GM19372 (cell line): ENCODE measurements at regions not wholly inside any gene's neighbourhood (a gene's known extent, or its start where the extent isn't known, plus 50 kb on each side); places are given as distances from the start of the nearest gene placed in this dataset.
"Not testable (repeated sequence)": the region's sequence is repeated elsewhere in the genome, so short reads cannot be mapped to it uniquely, and the experiment has no call there.

Experiments used
- ATAC-seq: cut with Tn5 transposase; IDR thresholded peaks from one replicate; pipeline ENCODE4 v1.9.1; 2021; ENCODE audit warnings: mild to moderate bottlenecking, low read depth, moderate library complexity; ENCODE audit not compliant: unreplicated experiment

GRCh38 chr18:1252936-1253335 is 348.3 kb downstream of the ADCYAP1 start:
- ATAC-seq: no peak

- ATAC-seq: no peak
These were observed 349.2 kb downstream of the ADCYAP1 start for GRCh38 chr18:1253827-1254226.

GRCh38 chr18:1261054-1261453 is 356.4 kb downstream of the ADCYAP1 start:
- no peak for ATAC-seq

- no peak for ATAC-seq
These were observed 362.4 kb downstream of the ADCYAP1 start for GRCh38 chr18:1267021-1267420.

GRCh38 chr18:1270081-1270480 is 365.4 kb downstream of the ADCYAP1 start:
- ATAC-seq: no peak

DNA sequence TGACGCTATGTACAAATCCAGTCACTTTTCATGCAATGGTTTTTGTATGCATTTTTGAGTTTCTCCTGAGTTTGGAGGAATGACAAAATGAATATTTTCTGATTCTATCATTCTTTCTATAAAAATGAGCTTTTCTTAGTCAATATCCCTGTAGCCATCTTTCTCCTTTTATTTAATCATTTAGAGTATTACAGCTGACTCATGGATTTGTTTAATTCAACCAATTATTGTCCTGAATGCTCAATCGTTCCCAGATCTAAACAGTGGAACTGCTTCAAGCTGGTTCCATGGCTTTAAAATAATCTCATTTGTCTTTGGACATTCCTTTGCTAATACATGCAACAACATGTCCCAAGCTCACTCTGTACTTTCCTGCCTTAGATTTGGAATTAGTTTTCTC is 368.8 kb downstream of the ADCYAP1 start:
- ATAC-seq: no peak

DNA sequence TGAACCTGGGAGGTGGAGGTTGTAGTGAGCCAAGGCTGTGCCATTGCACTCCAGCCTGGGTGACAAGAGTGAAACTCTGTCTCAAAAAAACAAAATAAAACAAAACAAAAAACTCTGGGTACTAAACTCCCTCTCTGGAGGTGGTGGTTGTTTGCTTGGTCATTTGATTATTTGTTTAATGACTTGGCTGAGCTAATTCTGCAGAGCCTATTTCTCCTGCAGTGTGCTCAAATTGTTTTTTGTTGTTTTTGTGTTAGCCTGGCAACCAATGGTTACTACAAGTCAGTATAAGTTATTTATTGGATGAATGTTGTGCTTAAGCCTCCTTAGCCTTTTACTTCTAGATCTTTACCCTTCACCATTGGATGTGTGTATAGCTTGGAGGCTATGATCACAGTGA is 387.5 kb downstream of the ADCYAP1 start:
- ATAC-seq: no peak

DNA sequence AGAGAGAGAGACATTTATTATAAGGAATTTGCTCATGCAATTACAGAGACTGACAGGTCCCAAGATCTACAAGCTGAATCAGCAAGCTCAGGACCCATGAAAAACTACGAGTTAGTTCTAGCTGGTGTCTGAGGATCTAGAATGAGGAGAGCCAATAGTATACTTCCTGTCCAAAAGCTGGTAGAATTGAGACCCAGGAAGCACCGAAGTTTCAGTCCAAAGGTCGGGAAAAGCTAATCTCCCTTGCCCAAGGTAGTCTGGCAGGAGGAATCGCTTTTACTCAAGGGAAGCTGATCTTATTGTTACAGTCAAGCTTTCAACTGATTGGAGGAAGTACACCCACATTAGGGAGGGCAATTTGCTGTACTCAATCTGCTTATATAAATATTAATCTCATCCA is 389.6 kb downstream of the ADCYAP1 start:
- no peak for ATAC-seq

GRCh38 chr18:1296237-1296636 is 391.6 kb downstream of the ADCYAP1 start:
- ATAC-seq: no peak

- ATAC-seq: no peak
These were observed 398.2 kb downstream of the ADCYAP1 start for GRCh38 chr18:1302861-1303260.

- no peak for ATAC-seq
These were observed 399.8 kb downstream of the ADCYAP1 start for GRCh38 chr18:1304392-1304992.

DNA sequence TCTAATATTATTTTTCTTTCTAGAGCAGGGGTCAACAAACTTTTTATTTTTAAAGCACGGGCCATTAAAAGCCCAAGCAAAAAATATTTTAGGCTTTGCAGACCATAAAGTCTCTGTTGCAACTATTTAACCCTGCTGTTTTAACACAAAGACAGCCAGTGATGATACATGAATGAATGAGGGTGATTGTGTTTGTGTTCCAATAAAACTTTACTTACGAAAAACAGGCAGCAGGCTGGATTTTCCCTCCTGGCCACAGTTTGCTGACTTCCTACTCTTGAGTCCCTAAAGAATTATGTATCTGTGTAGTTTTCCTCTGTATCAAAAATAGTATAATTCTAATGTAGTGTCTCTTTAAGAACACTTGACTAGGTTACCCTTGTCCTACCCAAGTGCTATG is 402.0 kb downstream of the ADCYAP1 start:
- no peak for ATAC-seq

DNA sequence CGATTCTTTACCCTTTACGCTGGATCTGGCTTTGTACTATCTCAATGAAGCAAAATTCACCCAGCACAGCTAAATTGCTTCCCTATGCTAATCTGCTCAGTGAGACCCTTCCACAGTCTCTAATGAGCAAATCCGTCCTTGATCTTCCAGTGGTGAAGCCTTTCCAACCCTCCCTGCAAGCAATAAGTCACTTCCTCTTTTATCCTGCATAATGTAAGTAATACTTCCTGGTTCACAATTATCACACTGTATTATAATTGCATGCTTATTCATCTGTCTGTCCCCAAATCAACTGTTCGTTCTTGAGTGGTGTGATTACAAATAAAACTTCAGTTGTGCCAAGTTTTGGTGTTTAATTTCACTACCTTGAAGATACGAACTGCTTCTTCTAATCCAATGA is 404.0 kb downstream of the ADCYAP1 start:
- ATAC-seq: no peak

DNA sequence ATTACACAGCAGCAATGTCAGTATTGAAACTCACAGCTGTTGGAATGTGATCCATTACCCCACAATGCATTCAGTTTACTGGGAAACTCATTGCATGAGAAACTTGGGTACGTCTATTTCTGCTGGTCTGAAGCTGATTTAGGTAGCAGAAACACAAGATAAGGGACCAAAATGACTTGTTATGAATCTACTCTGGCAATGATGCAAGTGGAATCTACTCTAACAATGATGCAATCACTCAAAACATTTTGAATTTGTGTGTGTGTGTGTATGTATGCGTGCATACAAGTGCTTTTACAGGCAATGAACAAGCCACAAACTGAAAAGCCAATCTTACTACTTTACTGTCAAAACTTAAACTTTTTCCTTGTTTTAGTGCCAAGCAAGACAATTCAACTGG is 406.7 kb downstream of the ADCYAP1 start:
- ATAC-seq: no peak

DNA sequence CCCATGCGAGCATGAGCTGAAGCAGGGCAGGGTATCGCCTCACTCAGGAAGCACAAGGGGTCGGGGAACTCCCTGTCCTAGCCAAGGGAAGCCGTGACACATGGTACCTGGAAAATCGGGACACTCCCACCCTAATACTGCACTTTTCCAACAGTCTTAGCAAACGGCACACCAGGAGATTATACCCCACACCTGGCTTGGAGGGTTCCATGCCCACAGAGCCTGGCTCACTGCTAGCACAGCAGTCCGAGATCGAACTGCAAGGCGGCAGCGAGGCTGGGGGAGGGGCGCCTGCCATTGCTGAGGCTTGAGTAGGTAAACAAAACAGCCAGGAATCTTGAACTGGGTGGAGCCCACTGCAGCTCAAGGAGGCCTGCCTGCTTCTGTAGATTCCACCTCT is 430.7 kb downstream of the ADCYAP1 start:
- ATAC-seq: not testable (repeated sequence)

DNA sequence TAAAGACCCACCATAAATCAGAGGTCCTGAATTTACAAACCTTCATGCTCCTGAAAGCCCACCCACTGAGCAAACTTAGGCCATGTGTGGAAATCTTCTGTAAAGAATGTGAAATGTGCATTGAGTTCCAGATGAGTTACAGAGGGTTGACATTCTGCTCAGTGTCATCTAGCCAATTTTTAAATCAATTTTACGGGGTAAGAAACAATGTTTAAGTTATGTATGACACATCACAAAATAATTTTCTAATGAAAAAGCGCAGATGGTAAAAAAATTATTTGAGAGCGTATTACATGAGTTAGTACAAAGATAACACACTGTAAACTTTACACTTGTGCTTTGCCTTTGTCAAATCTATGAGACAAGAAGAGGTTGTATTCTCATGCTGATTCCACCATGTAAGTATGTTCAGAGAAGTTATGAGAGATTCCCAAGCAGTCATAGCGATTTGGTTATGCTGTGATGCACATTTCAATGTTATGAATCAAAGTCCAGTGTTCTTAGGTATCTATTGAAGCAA is 446.3 kb downstream of the ADCYAP1 start:
- ATAC-seq: no peak

DNA sequence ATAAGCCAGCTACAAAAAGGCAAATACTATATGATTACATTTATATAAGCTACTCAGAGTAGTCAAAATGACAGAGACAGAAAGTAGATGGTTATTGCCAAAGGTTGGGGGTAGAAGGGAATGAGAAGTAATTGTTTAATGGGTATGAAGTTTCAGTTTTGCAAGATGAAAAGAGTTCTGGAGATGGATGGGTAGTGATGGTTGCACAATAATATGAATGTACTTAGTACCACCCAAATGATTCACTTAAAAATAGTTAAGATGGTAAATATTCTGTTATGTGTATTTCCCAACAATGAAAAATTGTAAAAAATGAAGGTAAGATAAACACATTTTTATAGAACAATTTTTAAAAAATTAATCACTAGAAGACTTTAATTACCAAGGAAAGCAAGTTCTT is 448.4 kb downstream of the ADCYAP1 start:
- no peak for ATAC-seq

- ATAC-seq: no peak
These were observed 453.1 kb downstream of the ADCYAP1 start for GRCh38 chr18:1357724-1358123.

DNA sequence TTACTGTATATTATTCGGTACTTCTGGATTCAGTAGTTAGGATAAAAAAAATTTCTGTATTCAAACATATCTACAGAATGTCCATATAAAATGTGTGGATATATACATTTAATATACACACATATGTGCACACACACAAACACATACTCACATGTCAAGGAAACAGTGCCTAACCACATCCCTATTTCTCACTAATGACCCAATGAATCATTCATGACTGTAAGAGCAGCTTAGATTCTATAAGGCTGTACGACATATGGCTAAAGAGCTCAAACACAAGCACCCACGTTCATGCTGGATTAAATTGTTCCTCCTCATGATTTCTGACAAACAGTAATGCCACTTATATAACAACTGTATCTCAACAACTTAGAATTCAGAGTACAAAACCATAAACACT is 457.3 kb downstream of the ADCYAP1 start:
- no peak for ATAC-seq

DNA sequence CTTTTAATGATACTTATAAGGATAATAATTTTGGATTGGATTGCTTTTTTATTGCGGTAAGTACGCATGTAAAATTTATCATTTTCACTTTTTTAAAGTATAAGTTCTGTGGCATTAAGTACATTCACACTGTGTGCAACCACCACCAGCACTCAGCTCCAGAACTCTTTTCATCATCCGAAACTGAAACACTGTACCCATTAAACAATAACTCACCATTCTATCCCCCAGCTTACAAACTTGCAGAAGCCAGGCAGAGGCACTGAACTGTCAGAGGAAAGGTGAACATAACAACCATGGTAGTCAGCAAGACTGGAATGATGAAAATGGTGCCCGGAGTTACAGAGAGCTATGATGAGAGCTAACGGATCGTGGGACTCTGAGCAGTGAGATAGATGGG is 465.9 kb downstream of the ADCYAP1 start:
- ATAC-seq: no peak

- no peak for ATAC-seq
These were observed 467.1 kb downstream of the ADCYAP1 start for GRCh38 chr18:1371724-1372123.

GRCh38 chr18:1383465-1383864 is 478.8 kb downstream of the ADCYAP1 start:
- ATAC-seq: no peak

DNA sequence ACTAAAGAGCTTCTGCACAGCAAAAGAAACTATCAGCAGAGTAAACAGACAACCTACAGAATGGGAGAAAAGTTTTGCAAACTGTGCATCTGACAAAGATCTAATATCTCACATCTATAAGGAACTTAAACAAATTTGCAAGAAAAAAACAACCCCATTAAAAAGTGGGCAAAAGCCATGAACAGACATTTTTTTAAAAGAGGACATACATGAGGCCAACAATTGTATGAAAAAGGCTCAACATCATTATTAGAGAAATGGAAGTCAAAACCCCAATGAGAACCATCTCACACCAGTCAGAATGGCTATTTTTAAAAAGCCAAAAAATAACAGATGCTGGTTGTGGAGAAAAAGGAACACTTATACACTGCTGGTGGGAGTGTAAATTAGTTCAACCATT is 483.8 kb downstream of the ADCYAP1 start:
- ATAC-seq: not testable (repeated sequence)
